IMR-90 (cell line): ENCODE measurements at regions not wholly inside any gene's neighbourhood (a gene's known extent, or its start where the extent isn't known, plus 50 kb on each side); places are given as distances from the start of the nearest gene placed in this dataset.
A peak's percentile ranks its signal among the peaks of the same experiment; 100 is the strongest.

ENCODE experiments used
- ATAC-seq: fragments of 200-7000 bp; cut with Tn5 transposase; 2 replicates; pipeline ENCODE4 v1.9.1; 2020; ENCODE audit warnings: low read depth, mild to moderate bottlenecking, moderate library complexity
- BruUV-seq: library from RNA; stranded (reverse); fragments of 400-500 nt; replicated peaks from 2 replicates; lab custom pipeline; 2021; lab: Mats Ljungman, UMichigan
- CTCF ChIA-PET: fragments of 300-600 bp; formaldehyde crosslinking; extraction: SDS; loops from one replicate; lab custom pipeline; 2021; ENCODE audit warnings: antibody characterized with exemption; lab: Yijun Ruan, JAX
- POLR2A ChIA-PET: fragments of 300-600 bp; sonication (Branson Sonifier 250); formaldehyde crosslinking; loops from one replicate; lab custom pipeline; 2022; ENCODE audit warnings: antibody characterized with exemption; ENCODE audit not compliant: unreplicated experiment; lab: Charles Lee
- DNase-seq: peaks from one replicate; pipeline ENCODE4 v3.0.0; 2013
- H2AFZ ChIP-seq: replicated peaks from 2 replicates; pipeline ENCODE3; 2013; ENCODE audit warnings: low read length, mild to moderate bottlenecking; ENCODE audit not compliant: poor library complexity
- H2AK5ac ChIP-seq: 2 replicates; pipeline ENCODE4 v1.6.1; 2013; ENCODE audit warnings: low read depth, low read length, inconsistent platforms
- H2AK9ac ChIP-seq: replicated peaks from 2 replicates; pipeline ENCODE3; 2013; ENCODE audit warnings: mild to moderate bottlenecking, low read depth, low read length, moderate library complexity; ENCODE audit not compliant: poor library complexity
- H2BK120ac ChIP-seq: 2 replicates; pipeline ENCODE4 v1.6.1; 2013; ENCODE audit warnings: low read depth, low read length, inconsistent platforms
- H2BK15ac ChIP-seq: 3 replicates; pipeline ENCODE4 v1.6.1; 2013; ENCODE audit warnings: low read depth, low read length, inconsistent platforms
- H2BK20ac ChIP-seq: 2 replicates; pipeline ENCODE4 v1.6.1; 2013; ENCODE audit warnings: low read depth, mild to moderate bottlenecking, inconsistent platforms, low read length, moderate library complexity
- H2BK5ac ChIP-seq: 2 replicates; pipeline ENCODE4 v1.6.1; 2013; ENCODE audit warnings: mild to moderate bottlenecking, low read depth, low read length, inconsistent platforms; ENCODE audit not compliant: poor library complexity, severe bottlenecking
- H3K14ac ChIP-seq: replicated peaks from 2 replicates; pipeline ENCODE4 v1.6.1; 2013; ENCODE audit warnings: low read depth, low read length, inconsistent platforms
- H3K18ac ChIP-seq: 2 replicates; pipeline ENCODE4 v1.6.1; 2013; ENCODE audit warnings: low read depth, low read length, control low read depth
- H3K23ac ChIP-seq: 2 replicates; pipeline ENCODE4 v1.6.1; 2013; ENCODE audit warnings: low read depth, low read length, inconsistent platforms
- H3K27ac ChIP-seq: 2 replicates; pipeline ENCODE4 v1.5.1; 2013; ENCODE audit warnings: mild to moderate bottlenecking, control low read depth, low read length; ENCODE audit not compliant: insufficient read depth
- H3K27me3 ChIP-seq: 2 replicates; pipeline ENCODE4 v1.6.1; 2013; ENCODE audit warnings: low read length; ENCODE audit not compliant: control insufficient read depth, insufficient read depth
- H3K36me3 ChIP-seq: 2 replicates; pipeline ENCODE4 v1.6.1; 2013; ENCODE audit warnings: low read length, mixed read lengths; ENCODE audit not compliant: control insufficient read depth, insufficient read depth
- H3K4ac ChIP-seq: 2 replicates; pipeline ENCODE4 v1.6.1; 2013; ENCODE audit warnings: low read depth, low read length, inconsistent platforms
- H3K4me1 ChIP-seq: 2 replicates; pipeline ENCODE4 v1.6.1; 2013; ENCODE audit warnings: low read length, mixed read lengths; ENCODE audit not compliant: control insufficient read depth, insufficient read depth
- H3K4me2 ChIP-seq: 2 replicates; pipeline ENCODE4 v1.6.1; 2013; ENCODE audit warnings: low read depth, mild to moderate bottlenecking, control low read depth, low read length, moderate library complexity
- H3K4me3 ChIP-seq: 2 replicates; pipeline ENCODE4 v1.5.1; 2013; ENCODE audit warnings: low read depth, mild to moderate bottlenecking, control low read depth, low read length, moderate library complexity; ENCODE audit not compliant: insufficient read depth
- H3K56ac ChIP-seq: 2 replicates; pipeline ENCODE4 v1.6.1; 2013; ENCODE audit warnings: low read length, inconsistent platforms; ENCODE audit not compliant: insufficient read depth; ENCODE audit errors: extremely low read depth
- H3K79me1 ChIP-seq, 2 experiments: 2 replicates each; pipeline ENCODE4 v1.6.1; 2013; ENCODE audit warnings: low read length in 2 of 2, inconsistent platforms in 1 of 2, low read depth in 1 of 2
- H3K9ac ChIP-seq: 2 replicates; pipeline ENCODE4 v1.6.1; 2013; ENCODE audit warnings: low read depth, low read length, control low read depth
- H3K9me1 ChIP-seq: 2 replicates; pipeline ENCODE4 v1.6.1; 2013; ENCODE audit warnings: low read length, inconsistent platforms; ENCODE audit not compliant: insufficient read depth
- H3K9me3 ChIP-seq: 2 replicates; pipeline ENCODE4 v1.6.1; 2013; ENCODE audit warnings: low read length; ENCODE audit not compliant: control insufficient read depth, insufficient read depth
- H4K20me1 ChIP-seq: 2 replicates; pipeline ENCODE4 v1.6.1; 2013; ENCODE audit warnings: low read length, inconsistent platforms; ENCODE audit not compliant: insufficient read depth
- H4K5ac ChIP-seq: 2 replicates; pipeline ENCODE4 v1.6.1; 2013; ENCODE audit warnings: mild to moderate bottlenecking, low read depth, low read length, control low read depth
- H4K8ac ChIP-seq, 2 experiments: 2 replicates each; pipeline ENCODE4 v1.6.1; 2013; ENCODE audit warnings: low read depth in 2 of 2, low read length in 2 of 2, control low read depth in 1 of 2, inconsistent platforms in 1 of 2
- H4K91ac ChIP-seq: 2 replicates; pipeline ENCODE4 v1.6.1; 2013; ENCODE audit warnings: low read depth, low read length, inconsistent platforms; ENCODE audit not compliant: insufficient read depth
- CEBPB ChIP-seq: IDR thresholded peaks from 2 replicates; pipeline ENCODE4 v1.6.1; 2012; ENCODE audit warnings: low read depth, low read length, improper control_type of control experiment
- CHD1 ChIP-seq: IDR thresholded peaks from 2 replicates; pipeline ENCODE4 v1.6.1; 2012; ENCODE audit warnings: low read depth, low read length, improper control_type of control experiment
- dilution Hi-C: fragments of 300-500 bp; cut with HindIII; formaldehyde crosslinking; loops from one replicate; pipeline ENCODE4 v1.14.3; 2018; ENCODE audit warnings: low sequenced_read_pairs; ENCODE audit not compliant: unreplicated experiment
- in situ Hi-C: fragments of 300-500 bp; cut with MboI; formaldehyde crosslinking; loops from 3 replicates; pipeline ENCODE4 v1.14.3; 2019; ENCODE audit warnings: low sequenced_read_pairs, inconsistent platforms, mixed read lengths
- intact Hi-C: fragments of 100-400 bp; cut with micrococcal nuclease; formaldehyde crosslinking; loops from 2 replicates; pipeline ENCODE4 v1.10.0; 2022
- TF ChIP-seq, protein P1 (sequence below): fragments of 150-350 bp; IDR thresholded peaks from 2 replicates; pipeline ENCODE4 v1.6.1; 2017; ENCODE audit warnings: mild to moderate bottlenecking, antibody characterized with exemption, low read length, low read depth

DNA sequence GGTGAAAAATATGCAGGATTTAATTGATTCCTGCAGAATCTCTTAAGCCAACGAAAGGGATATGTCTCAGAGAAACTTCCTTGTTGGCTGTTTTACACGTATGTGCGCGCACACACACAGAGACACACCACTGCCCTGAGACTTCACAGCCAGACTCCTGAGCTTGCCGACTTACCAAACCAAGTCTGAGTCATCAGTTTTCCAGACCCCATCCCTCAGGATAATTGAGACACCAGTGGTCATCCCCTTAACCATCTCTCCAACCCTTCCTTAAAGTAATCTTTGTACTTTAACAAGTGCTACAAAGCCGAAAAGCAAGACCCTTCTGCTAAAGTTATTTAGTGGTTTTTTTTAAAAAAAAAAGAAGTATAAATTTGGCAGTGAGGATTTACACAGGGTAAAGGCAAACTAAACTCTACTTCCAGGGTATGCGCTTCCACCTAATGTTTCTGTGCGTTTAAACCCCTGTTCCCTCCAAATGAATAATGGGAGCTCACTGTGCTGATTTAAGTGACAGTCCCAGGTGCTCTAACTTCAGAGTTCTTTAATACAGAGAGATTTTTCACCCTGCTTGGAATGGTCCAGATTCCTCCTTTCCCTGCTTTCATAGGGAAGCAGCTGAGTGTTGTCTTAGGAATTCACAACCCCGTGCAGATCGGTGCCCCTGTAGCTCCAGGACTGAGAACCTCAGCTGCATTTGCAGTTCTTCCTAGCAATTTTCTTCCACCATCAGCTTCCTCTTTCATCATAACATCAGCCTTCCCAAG is 198.5 kb downstream of the INHBA start (continued):
- TF ChIP-seq, protein P1, sequence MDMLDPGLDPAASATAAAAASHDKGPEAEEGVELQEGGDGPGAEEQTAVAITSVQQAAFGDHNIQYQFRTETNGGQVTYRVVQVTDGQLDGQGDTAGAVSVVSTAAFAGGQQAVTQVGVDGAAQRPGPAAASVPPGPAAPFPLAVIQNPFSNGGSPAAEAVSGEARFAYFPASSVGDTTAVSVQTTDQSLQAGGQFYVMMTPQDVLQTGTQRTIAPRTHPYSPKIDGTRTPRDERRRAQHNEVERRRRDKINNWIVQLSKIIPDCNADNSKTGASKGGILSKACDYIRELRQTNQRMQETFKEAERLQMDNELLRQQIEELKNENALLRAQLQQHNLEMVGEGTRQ: no peak

DNA sequence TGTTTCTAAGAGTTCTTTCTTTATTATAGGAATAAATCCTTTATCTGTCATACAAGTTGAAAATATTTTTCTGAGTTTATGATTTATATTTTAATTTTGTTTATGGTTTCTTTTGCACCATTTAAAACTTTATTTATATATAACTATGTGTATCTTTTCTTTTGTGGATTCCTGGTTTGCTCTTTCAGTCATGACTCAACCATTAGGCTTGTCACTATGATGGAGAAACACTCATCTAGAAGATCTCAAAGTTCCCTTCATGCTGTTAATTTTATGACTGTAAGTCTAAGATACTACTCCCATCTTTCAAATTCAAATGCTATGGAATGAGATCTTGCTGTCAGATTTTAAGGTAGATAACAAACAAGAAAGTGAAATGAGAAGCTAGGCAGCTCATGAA is 199.5 kb downstream of the INHBA start:
- Histone ChIP-seq H4K5ac (no peak overlapping the region), H3K36me3 (no peaks in the 10 kb centered on the region), H3K27ac (no peak overlapping the region), H2BK120ac (peak overlapping the region; percentile 60; the same call in 1 of the 2 replicates), H3K14ac (peak overlapping the region; percentile 43; the same call in 1 of the 2 replicates), H2AFZ (no peak overlapping the region), H3K79me1 (no peaks in the 10 kb centered on the region), H2AK5ac (no peak overlapping the region), H3K18ac (no peak overlapping the region), H3K4ac (no peak overlapping the region), H3K23ac (no peak overlapping the region), H3K9me1 (0 out of 2 replicates have a peak, but pooled peaks cover 5% of the 10 kb centered on the region), H3K4me2 (peak overlapping the region; percentile 14; the same call in 1 of the 2 replicates), H2AK9ac (no peak overlapping the region), H3K4me1 (peaks cover 9% of the 10 kb centered on the region), H4K20me1 (no peaks in the 10 kb centered on the region), H3K27me3 (no peaks in the 10 kb centered on the region), H2BK5ac (no peak overlapping the region), H2BK15ac (0 out of 3 replicates have a peak overlapping the region, but pooled peaks have one; percentile 5), H4K91ac (no peak overlapping the region), H3K9ac (no peak overlapping the region), H3K4me3 (no peak overlapping the region), H4K8ac (no peak overlapping the region), H2BK20ac (no peak overlapping the region), H3K9me3 (no peaks in the 10 kb centered on the region), H3K56ac (no peak overlapping the region)
- ChIA-PET CTCF (interaction anchor here (0.6 kb wide), 1 partner anchor 56 kb away, joined by 5 read pairs; no protein-coding TSS in a partner anchor), POLR2A (no interaction called here)
- dilution Hi-C loops (no loop called here), in situ Hi-C loops (no loop called here), intact Hi-C loops (no loop called here)
- TF ChIP-seq CHD1 (no peak), CEBPB (peak; percentile 30; the same call in 1 of the 2 replicates)
- BruUV-seq: no TSS peak
- DNase-seq (peak; percentile 69), ATAC-seq (peak; percentile 81)
